HCT116 (cell line): ENCODE measurements at regions not wholly inside any gene's neighbourhood (a gene's known extent, or its start where the extent isn't known, plus 50 kb on each side); places are given as distances from the start of the nearest gene placed in this dataset.

Source experiments
- ATAC-seq: fragments of 200-7000 bp; cut with Tn5 transposase; 2 replicates; pipeline ENCODE4 v1.9.1; 2020; ENCODE audit warnings: mild to moderate bottlenecking, moderate library complexity
- BruUV-seq: library from RNA; stranded (reverse); fragments of 400-500 nt; replicated peaks from 2 replicates; lab custom pipeline; 2021; lab: Mats Ljungman, UMichigan
- CTCF ChIA-PET: fragments of 300-600 bp; sonication (Branson Sonifier 250); formaldehyde crosslinking; loops from one replicate; lab custom pipeline; 2021; ENCODE audit warnings: antibody characterized with exemption; lab: Charles Lee
- POLR2A ChIA-PET: fragments of 300-600, 350-600 bp; sonication (Branson Sonifier 250); formaldehyde crosslinking; loops from one replicate; lab custom pipeline; 2021; ENCODE audit warnings: antibody characterized with exemption; lab: Charles Lee
- RAD21 ChIA-PET, 2 experiments: fragments of 300-600 bp; sonication (Branson Sonifier 250); formaldehyde crosslinking; loops; one replicate each; lab custom pipeline; 2023; ENCODE audit warnings: low total read pairs in 2 of 2; ENCODE audit not compliant: uncharacterized antibody in 2 of 2, unreplicated experiment in 2 of 2, low non-redundant PET in 1 of 2; lab: Charles Lee
- DNase-seq: peaks from one replicate; pipeline ENCODE4 v3.0.0-alpha.2; 2010; ENCODE audit warnings: low read depth, low spot score
- H2AFZ ChIP-seq: fragments of 200-600 bp; shearing (Covaris generic), sonication (generic); 2 replicates; pipeline ENCODE4 v1.6.1; 2017; ENCODE audit warnings: low read depth, mixed run types, mixed read lengths, antibody characterized with exemption, low read length; ENCODE audit not compliant: poor library complexity, severe bottlenecking
- H3K27ac ChIP-seq: 2 replicates; pipeline ENCODE4 v1.5.1; 2012; ENCODE audit warnings: low read depth, low read length
- H3K27me3 ChIP-seq: fragments of 200-600 bp; sonication (generic); 2 replicates; pipeline ENCODE4 v1.6.1; 2016; ENCODE audit warnings: mixed run types, low read length, mixed read lengths; ENCODE audit not compliant: insufficient read depth
- H3K36me3 ChIP-seq, 2 experiments: fragments of 200-500 bp in 1 of 2; fragments of 200-600 bp in 1 of 2; sonication (Bioruptor generic) in 1 of 2; sonication (generic) in 1 of 2; 2 replicates each; pipeline versions ENCODE4 v1.5.1 to v1.6.1; 2014 to 2016; ENCODE audit warnings: low read length in 2 of 2, inconsistent platforms in 1 of 2, mixed read lengths in 1 of 2, mixed run types in 1 of 2; ENCODE audit not compliant: insufficient read depth in 2 of 2, control insufficient read depth in 1 of 2
- H3K4me1 ChIP-seq, 2 experiments: fragments of 200-600 bp in 1 of 2; sonication (generic) in 1 of 2; 2 replicates each; pipeline versions ENCODE4 v1.5.1 to v1.6.1; 2012 to 2017; ENCODE audit warnings: low read length in 2 of 2, inconsistent platforms in 1 of 2, mild to moderate bottlenecking in 1 of 2, mixed read lengths in 1 of 2, mixed run types in 1 of 2, moderate library complexity in 1 of 2; ENCODE audit not compliant: insufficient read depth in 2 of 2, control insufficient read depth in 1 of 2
- H3K4me2 ChIP-seq: fragments of 200-600 bp; sonication (generic); 2 replicates; pipeline ENCODE4 v1.6.1; 2017; ENCODE audit warnings: mixed run types, low read length, mixed read lengths
- H3K4me3 ChIP-seq, 2 experiments: fragments of 200-600 bp in 1 of 2; sonication (generic) in 1 of 2; replicated peaks in 1 of 2; 2 replicates each; pipeline ENCODE4 v1.5.1; 2011 to 2016; ENCODE audit warnings: low read length in 2 of 2, control low read depth in 1 of 2, low read depth in 1 of 2, mild to moderate bottlenecking in 1 of 2, mixed read lengths in 1 of 2, mixed run types in 1 of 2
- H3K79me2 ChIP-seq: fragments of 200-600 bp; sonication (generic); 2 replicates; pipeline ENCODE4 v1.6.1; 2017; ENCODE audit warnings: mild to moderate bottlenecking, mixed run types, low read length, moderate library complexity, mixed read lengths; ENCODE audit not compliant: insufficient read depth
- H3K9ac ChIP-seq: fragments of 200-600 bp; sonication (generic); 2 replicates; pipeline ENCODE4 v1.6.1; 2016; ENCODE audit warnings: low read length, mixed read lengths
- H3K9me2 ChIP-seq: fragments of 200-600 bp; sonication (generic), shearing (Covaris generic); 2 replicates; pipeline ENCODE4 v1.6.1; 2017; ENCODE audit warnings: mixed run types, mild to moderate bottlenecking, moderate library complexity; ENCODE audit not compliant: insufficient read depth
- H3K9me3 ChIP-seq, 2 experiments: fragments of 200-500 bp in 1 of 2; fragments of 200-600 bp in 1 of 2; sonication (Bioruptor generic) in 1 of 2; sonication (generic) in 1 of 2; 2 replicates each; pipeline ENCODE4 v1.6.1; 2014 to 2017; ENCODE audit warnings: low read length in 2 of 2, mixed read lengths in 2 of 2, inconsistent platforms in 1 of 2, low read depth in 1 of 2, mild to moderate bottlenecking in 1 of 2, mixed run types in 1 of 2, moderate library complexity in 1 of 2; ENCODE audit not compliant: control insufficient read depth in 1 of 2, insufficient read depth in 1 of 2
- H4K20me1 ChIP-seq: fragments of 200-600 bp; sonication (generic), shearing (Covaris generic); 2 replicates; pipeline ENCODE4 v1.6.1; 2017; ENCODE audit warnings: mixed run types, mild to moderate bottlenecking, moderate library complexity; ENCODE audit not compliant: insufficient read depth
- CBX3 ChIP-seq: IDR thresholded peaks from 2 replicates; pipeline ENCODE4 v1.6.1; 2012; ENCODE audit warnings: low read depth
- CEBPB ChIP-seq: IDR thresholded peaks from 2 replicates; pipeline ENCODE4 v1.6.1; 2012; ENCODE audit warnings: low read depth
- CTCF ChIP-seq, 3 experiments: fragments of 200-600 bp in 1 of 3; sonication (generic) in 1 of 3; IDR thresholded peaks in 2 of 3; conservative IDR thresholded peaks in 1 of 3; 2 replicates each; pipeline ENCODE4 v1.5.1; 2012 to 2017; ENCODE audit warnings: low read depth in 2 of 3, low read length in 2 of 3, antibody characterized with exemption in 1 of 3, borderline replicate concordance in 1 of 3, control low read depth in 1 of 3, mild to moderate bottlenecking in 1 of 3, mixed read lengths in 1 of 3, mixed run types in 1 of 3, moderate library complexity in 1 of 3; ENCODE audit not compliant: insufficient read depth in 1 of 3
- EGR1 ChIP-seq: IDR thresholded peaks from 2 replicates; pipeline ENCODE4 v1.6.1; 2012; ENCODE audit warnings: low read depth
- ELF1 ChIP-seq: IDR thresholded peaks from 2 replicates; pipeline ENCODE4 v1.6.1; 2012; ENCODE audit warnings: low read depth, borderline replicate concordance
- EZH2 ChIP-seq: fragments of 200-600 bp; sonication (generic); IDR thresholded peaks from 2 replicates; pipeline ENCODE4 v1.6.1; 2017; ENCODE audit warnings: antibody characterized with exemption, mixed run types
- FOSL1 ChIP-seq: IDR thresholded peaks from 2 replicates; pipeline ENCODE4 v1.6.1; 2012; ENCODE audit warnings: low read depth
- JUND ChIP-seq: IDR thresholded peaks from 2 replicates; pipeline ENCODE4 v1.6.1; 2012
- MAX ChIP-seq: IDR thresholded peaks from 2 replicates; pipeline ENCODE4 v1.6.1; 2012
- POLR2A ChIP-seq: IDR thresholded peaks from 2 replicates; pipeline ENCODE4 v1.7.0; 2011; ENCODE audit warnings: borderline replicate concordance; ENCODE audit not compliant: insufficient read depth, insufficient read length; ENCODE audit errors: extremely low read depth
- POLR2AphosphoS5 ChIP-seq: IDR thresholded peaks from 2 replicates; pipeline ENCODE4 v1.6.1; 2011; ENCODE audit warnings: mild to moderate bottlenecking, low read depth, low read length, moderate library complexity
- RAD21 ChIP-seq: IDR thresholded peaks from 2 replicates; pipeline ENCODE4 v1.6.1; 2012; ENCODE audit warnings: low read depth, mild to moderate bottlenecking
- SIN3A ChIP-seq: IDR thresholded peaks from 2 replicates; pipeline ENCODE4 v1.6.1; 2012; ENCODE audit warnings: low read depth
- SRF ChIP-seq: IDR thresholded peaks from 2 replicates; pipeline ENCODE4 v1.6.1; 2012; ENCODE audit warnings: low read depth
- TCF7L2 ChIP-seq: IDR thresholded peaks from 2 replicates; pipeline ENCODE4 v1.7.0; 2011; ENCODE audit warnings: borderline replicate concordance, inconsistent platforms; ENCODE audit not compliant: insufficient read depth, insufficient read length; ENCODE audit errors: extremely low read depth
- YY1 ChIP-seq: IDR thresholded peaks from 2 replicates; pipeline ENCODE4 v1.6.1; 2011; ENCODE audit warnings: low read length, low read depth, moderate library complexity, mild to moderate bottlenecking; ENCODE audit not compliant: insufficient replicate concordance; ENCODE audit errors: extremely low read depth
- ZNF274 ChIP-seq: fragments of 200-500 bp; sonication (Bioruptor generic); IDR thresholded peaks from 2 replicates; pipeline ENCODE4 v1.6.1; 2014; ENCODE audit warnings: mild to moderate bottlenecking, low read depth, low read length, inconsistent platforms
- intact Hi-C: fragments of 100-400 bp; cut with micrococcal nuclease; formaldehyde crosslinking; loops from 2 replicates; pipeline ENCODE4 v1.10.0; 2022
- TF ChIP-seq, protein P1 (sequence below): IDR thresholded peaks from 2 replicates; pipeline ENCODE4 v1.6.1; 2011; ENCODE audit warnings: mild to moderate bottlenecking, low read length, moderate library complexity; ENCODE audit not compliant: insufficient replicate concordance; ENCODE audit errors: extremely low read depth
- TF ChIP-seq, protein P2 (sequence below): IDR thresholded peaks from 2 replicates; pipeline ENCODE4 v1.6.1; 2012; ENCODE audit warnings: low read depth

DNA sequence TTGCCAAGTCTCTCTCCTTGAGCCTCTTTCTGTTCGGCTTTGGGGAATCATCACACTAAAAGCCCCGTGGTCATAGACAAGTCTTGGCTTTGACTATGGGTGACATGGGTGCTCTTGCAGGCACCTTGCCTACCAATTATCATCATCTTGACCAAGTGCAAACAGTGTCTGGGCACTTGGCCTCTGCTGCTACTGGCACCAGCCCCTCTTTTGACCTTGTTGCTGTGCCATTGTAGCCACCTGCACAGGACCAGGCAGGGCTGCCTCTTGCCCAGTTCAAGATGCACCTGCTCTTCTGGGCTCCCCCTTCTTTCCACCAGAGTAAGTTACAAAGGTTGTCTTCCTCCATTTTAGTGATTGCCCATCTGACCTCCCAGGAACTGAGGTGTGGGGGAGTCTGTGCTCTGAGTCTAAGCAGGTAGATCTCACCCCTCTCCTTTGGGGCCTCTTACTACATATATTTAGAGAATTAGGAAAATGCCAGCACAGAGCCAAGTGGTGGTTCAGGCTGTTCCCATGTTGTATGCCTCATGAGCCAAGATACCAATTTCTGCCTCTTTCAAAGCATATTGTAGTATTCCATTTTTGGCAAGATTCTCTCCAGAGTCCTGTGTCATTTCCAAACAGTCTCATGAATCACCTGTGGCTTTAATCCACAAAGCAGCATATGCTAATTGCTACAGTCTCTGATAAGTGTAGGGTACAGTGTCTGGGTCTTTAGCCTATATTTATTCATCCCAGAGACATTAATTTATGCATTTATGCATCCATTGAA lies 142.9 kb upstream of the DAP start:
- ChIA-PET RAD21 (no interaction called here), CTCF (no interaction called here), POLR2A (no interaction called here)
- H3K9me2 ChIP-seq, result no peaks in the 10 kb centered on the region
- ATAC-seq (no peak), DNase-seq (no peak)
- no peak overlapping the region for H3K9ac ChIP-seq
- no peak overlapping the region for H3K27ac ChIP-seq
- H3K4me3 ChIP-seq, result no peak overlapping the region
- BruUV-seq, result no TSS peak
- no peak overlapping the region for H2AFZ ChIP-seq
- TF ChIP-seq EZH2 (no peak), CBX3 (no peak), JUND (no peak), SIN3A (no peak), MAX (no peak), CEBPB (no peak), EGR1 (no peak), POLR2AphosphoS5 (no peak), TCF7L2 (no peak), ELF1 (no peak), YY1 (no peak), ZNF274 (no peak), SRF (no peak), RAD21 (no peak), CTCF (IDR thresholded peaks at IDR 0.05 in 2 of 3, conservative IDR thresholded peaks at IDR 0.05 in 1 of 3; ENCODE audit: borderline replicate concordance in 1 of 3, insufficient read depth in 1 of 3, low read depth in 2 of 3, low read length in 2 of 3) (no peak), POLR2A (no peak), FOSL1 (no peak)
- TF ChIP-seq, protein P1, sequence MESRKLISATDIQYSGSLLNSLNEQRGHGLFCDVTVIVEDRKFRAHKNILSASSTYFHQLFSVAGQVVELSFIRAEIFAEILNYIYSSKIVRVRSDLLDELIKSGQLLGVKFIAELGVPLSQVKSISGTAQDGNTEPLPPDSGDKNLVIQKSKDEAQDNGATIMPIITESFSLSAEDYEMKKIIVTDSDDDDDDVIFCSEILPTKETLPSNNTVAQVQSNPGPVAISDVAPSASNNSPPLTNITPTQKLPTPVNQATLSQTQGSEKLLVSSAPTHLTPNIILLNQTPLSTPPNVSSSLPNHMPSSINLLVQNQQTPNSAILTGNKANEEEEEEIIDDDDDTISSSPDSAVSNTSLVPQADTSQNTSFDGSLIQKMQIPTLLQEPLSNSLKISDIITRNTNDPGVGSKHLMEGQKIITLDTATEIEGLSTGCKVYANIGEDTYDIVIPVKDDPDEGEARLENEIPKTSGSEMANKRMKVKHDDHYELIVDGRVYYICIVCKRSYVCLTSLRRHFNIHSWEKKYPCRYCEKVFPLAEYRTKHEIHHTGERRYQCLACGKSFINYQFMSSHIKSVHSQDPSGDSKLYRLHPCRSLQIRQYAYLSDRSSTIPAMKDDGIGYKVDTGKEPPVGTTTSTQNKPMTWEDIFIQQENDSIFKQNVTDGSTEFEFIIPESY, result no peak
- TF ChIP-seq, protein P2, sequence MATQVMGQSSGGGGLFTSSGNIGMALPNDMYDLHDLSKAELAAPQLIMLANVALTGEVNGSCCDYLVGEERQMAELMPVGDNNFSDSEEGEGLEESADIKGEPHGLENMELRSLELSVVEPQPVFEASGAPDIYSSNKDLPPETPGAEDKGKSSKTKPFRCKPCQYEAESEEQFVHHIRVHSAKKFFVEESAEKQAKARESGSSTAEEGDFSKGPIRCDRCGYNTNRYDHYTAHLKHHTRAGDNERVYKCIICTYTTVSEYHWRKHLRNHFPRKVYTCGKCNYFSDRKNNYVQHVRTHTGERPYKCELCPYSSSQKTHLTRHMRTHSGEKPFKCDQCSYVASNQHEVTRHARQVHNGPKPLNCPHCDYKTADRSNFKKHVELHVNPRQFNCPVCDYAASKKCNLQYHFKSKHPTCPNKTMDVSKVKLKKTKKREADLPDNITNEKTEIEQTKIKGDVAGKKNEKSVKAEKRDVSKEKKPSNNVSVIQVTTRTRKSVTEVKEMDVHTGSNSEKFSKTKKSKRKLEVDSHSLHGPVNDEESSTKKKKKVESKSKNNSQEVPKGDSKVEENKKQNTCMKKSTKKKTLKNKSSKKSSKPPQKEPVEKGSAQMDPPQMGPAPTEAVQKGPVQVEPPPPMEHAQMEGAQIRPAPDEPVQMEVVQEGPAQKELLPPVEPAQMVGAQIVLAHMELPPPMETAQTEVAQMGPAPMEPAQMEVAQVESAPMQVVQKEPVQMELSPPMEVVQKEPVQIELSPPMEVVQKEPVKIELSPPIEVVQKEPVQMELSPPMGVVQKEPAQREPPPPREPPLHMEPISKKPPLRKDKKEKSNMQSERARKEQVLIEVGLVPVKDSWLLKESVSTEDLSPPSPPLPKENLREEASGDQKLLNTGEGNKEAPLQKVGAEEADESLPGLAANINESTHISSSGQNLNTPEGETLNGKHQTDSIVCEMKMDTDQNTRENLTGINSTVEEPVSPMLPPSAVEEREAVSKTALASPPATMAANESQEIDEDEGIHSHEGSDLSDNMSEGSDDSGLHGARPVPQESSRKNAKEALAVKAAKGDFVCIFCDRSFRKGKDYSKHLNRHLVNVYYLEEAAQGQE, result no peak
- no peaks in the 10 kb centered on the region for H3K79me2 ChIP-seq
- no peaks in the 10 kb centered on the region for H3K36me3 ChIP-seq
- H3K4me1 ChIP-seq, result no peaks in the 10 kb centered on the region; a peak in 1 of 4 replicates
- H3K27me3 ChIP-seq, result peaks cover 20% of the 10 kb centered on the region; the same call in 1 of the 2 replicates
- intact Hi-C loops, result no loop called here
- no peak overlapping the region for H3K4me2 ChIP-seq
- no peaks in the 10 kb centered on the region for H3K9me3 ChIP-seq
- no peaks in the 10 kb centered on the region for H4K20me1 ChIP-seq
